NOMO-1 treated with DMSO at 0.1 percent for 48 hours (cell line): ENCODE measurements at regions not wholly inside any gene's neighbourhood (a gene's known extent, or its start where the extent isn't known, plus 50 kb on each side); places are given as distances from the start of the nearest gene placed in this dataset.
"Not testable (repeated sequence)": the region's sequence is repeated elsewhere in the genome, so short reads cannot be mapped to it uniquely, and the experiment has no call there.

Experiments
- DNase-seq: peaks from one replicate; lab custom pipeline; 2025; ENCODE audit not compliant: unreplicated experiment; lab: John Stamatoyannopoulos, UW

GRCh38 chr14:105924951-105925591, 398.7 kb downstream of the TMEM121 start:
- DNase-seq: no peak

GRCh38 chr14:105925615-105926372, 399.4 kb downstream of the TMEM121 start:
- DNase-seq: no peak

GRCh38 chr14:105926373-105927095, 400.2 kb downstream of the TMEM121 start:
- no peak for DNase-seq

DNA sequence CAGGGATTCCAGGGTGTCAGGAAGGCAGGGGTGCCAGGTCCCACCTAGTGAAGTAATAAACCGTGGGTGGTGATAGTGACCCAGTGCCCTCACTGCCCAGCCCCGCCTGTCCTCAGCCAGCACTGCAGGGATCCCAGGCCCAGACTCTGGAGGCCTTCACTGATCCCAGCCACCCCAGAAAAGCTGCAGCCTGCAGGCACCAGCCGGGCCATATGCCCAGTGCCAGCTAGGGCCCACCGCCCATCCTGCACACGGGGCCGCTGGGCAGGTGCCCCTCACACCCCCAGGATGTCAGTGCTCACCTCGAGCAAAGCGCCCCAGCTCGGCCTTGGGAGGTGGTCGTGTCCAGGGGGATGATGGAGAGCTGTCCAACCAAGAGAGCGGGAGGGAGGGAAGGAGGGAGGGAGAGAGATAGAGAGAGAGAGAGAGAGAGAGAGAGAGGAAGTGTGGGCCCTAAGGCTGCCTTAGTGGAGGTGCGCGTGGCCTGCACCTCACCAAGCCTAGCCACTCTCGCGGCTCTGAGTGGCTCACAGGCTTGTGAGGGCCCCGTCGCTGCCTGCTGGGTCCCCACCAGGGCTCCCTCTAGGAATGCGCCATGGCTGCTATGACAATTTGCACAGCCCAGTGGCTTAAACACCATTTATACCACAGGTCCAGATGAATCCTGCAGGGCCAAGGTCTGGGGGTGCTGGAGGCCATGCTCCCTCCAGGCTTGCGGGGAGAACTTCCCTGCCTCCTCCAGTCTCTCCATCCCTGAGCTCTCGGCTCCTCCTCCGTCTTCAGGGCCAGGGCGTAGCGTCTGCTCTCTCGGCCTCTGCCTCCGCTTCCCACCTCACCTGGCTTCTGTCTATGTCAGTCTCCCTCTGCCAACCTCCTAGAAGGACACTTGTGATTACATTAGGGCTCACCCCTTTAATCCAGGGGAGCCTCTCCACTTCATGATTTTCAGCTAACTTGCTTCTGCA, 401.0 kb downstream of the TMEM121 start:
- DNase-seq: no peak

DNA sequence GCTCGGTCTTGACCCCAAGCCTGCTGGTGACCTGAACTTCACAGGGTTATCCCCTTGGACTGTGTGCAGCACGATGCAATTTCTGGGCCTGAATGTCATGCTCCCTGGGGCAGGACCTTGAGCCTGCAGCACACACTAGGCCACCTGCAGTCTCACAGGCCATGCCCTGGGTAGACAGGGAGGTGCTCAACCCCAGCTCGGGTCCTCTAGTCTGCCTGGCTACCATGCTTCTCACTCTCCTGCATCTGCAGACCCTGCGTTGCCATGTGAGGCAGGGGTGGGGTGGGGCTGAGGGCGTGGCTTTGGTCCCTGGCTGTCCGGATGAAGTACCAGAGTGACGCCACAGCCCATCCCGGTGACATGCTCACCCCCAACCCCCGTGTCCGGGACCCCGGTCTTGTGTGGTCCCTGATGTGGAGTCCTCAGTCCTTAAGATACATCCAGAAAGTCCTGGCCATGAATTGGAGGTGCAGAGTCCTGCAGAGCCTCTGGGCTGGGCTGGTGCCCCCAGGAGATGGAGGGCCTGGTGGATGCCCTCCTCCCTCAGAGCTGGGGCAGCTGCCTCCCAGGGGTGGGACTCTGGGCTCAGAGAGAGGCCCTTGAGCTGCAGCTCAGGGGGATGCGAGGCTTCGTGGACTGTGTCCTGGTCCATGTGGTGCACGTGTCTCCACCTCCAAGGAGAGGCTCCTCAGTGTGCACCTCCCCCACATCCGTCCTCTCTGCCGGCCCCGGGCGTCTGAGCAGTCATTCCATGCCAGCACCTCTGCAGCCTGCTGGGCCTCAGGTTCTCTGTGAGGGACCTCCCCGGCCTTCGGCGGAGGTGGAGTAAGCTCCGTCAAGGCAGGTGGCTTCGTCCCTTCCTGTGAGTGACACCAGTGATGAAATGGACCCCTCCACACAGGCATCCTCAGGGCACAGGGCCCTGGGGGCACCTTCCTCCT, 402.1 kb downstream of the TMEM121 start:
- DNase-seq: not testable (repeated sequence)

GRCh38 chr14:105929327-105930081, 403.1 kb downstream of the TMEM121 start:
- no peak for DNase-seq

DNA sequence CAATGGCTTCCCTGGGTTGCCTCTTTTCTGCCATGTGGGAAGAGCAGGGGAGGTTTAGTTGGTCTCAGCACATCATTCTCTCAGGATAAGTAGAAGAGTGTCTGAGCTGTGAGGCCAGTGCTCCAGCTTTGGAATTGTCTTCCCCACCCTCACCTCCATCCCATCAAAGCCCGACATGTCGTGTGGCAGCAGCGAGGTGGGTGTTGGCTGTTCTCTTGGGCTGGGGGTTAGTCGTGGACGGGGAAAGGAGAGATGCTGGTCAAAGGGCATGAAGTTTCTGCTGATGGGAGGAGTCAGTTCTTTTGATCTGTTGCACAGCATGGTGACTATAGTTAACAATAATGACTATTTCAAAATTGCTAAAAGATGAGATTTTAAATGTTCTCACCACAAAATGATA, 404.2 kb downstream of the TMEM121 start:
- DNase-seq: no peak

GRCh38 chr14:105931808-105932483, 405.6 kb downstream of the TMEM121 start:
- no peak for DNase-seq

GRCh38 chr14:105933238-105933637, 406.9 kb downstream of the TMEM121 start:
- DNase-seq: no peak

- no peak for DNase-seq
Measured at GRCh38 chr14:105935384-105935783, 409.0 kb downstream of the TMEM121 start.

GRCh38 chr14:105937253-105938054, 411.1 kb downstream of the TMEM121 start:
- no peak for DNase-seq

GRCh38 chr14:105938055-105938863, 411.9 kb downstream of the TMEM121 start:
- no peak for DNase-seq

- DNase-seq: no peak
Measured at GRCh38 chr14:105938959-105939358, 412.6 kb downstream of the TMEM121 start.

DNA sequence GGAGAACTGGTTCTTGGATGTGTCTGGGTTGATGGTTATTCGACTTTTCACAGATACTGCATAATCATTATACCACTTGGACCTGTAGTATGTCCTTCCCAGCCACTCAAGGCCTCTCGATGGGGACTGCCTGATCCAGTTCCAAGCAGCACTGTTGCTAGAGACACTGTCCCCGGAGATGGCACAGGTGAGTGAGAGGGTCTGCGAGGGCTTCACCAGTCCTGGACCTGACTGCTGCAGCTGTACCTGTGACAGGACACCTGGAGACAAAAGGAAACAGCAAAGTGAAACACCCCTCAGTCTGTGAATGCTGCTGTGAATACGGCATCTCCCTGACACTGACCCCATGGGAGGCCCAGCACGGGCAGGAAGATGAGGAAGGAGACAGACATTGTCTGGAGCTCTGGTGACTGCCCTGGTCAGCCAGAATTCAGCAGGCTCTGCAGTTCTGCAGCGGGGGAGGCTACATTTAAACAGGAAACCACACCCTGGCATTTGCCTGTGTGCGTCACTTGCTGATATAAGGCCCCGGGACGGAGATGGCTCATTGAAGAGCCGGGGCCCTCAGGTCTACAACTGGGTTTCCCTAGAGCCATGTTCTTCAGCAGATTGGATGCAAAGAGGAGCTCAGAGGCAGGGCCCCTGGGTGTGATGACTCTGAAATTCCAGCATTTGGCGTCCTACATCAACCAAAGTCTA, 413.6 kb downstream of the TMEM121 start:
- DNase-seq: no peak

DNA sequence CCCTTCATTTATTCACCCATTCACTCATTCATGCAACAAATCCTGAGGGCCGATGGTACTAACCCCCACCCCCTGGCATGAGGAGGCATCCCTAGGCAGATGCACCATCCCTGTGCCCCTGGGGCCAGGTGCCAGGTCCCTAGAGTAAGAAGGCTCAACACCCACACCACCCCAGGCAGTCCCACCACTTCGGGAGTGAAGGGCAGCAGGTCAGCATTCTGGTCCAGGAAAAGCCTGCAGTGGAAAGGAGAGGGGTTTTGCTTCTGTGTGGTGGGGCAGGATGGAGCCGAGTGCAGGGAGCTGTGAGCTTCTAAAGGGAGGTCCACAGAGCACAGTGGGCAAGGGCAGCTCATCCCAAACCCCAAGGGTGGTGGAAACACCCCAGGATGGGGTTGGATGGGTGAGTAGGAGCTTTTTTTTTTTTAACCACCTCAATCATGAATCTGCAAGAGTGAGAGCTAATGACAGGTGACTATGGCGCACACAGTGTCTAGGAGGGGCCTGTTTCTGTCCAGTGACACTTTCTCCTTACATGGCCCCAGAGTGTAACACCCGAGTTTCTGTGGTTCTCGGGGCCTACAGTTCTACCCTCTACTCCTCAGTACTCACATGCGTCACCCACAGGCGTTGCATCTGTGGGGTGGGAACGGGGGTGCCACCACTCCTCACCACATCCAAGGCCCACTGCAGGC, 414.3 kb downstream of the TMEM121 start:
- DNase-seq: no peak
